Mucosa of stomach (tissue), 1 donor: ENCODE measurements at regions not wholly inside any gene's neighbourhood (a gene's known extent, or its start where the extent isn't known, plus 50 kb on each side); places are given as distances from the start of the nearest gene placed in this dataset.

Source experiments
- H3K27me3 ChIP-seq: one replicate; pipeline ENCODE4 v1.7.0; 2013; ENCODE audit warnings: mild to moderate bottlenecking, low read length; ENCODE audit not compliant: control insufficient read depth, insufficient read depth
- H3K36me3 ChIP-seq: one replicate; pipeline ENCODE4 v1.7.0; 2013; ENCODE audit warnings: low read length; ENCODE audit not compliant: control insufficient read depth, insufficient read depth
- H3K4me1 ChIP-seq: one replicate; pipeline ENCODE4 v1.7.0; 2013; ENCODE audit warnings: mild to moderate bottlenecking, low read length; ENCODE audit not compliant: control insufficient read depth, insufficient read depth
- H3K4me3 ChIP-seq: one replicate; pipeline ENCODE4 v1.7.0; 2013; ENCODE audit warnings: low read length
- H3K9ac ChIP-seq: one replicate; pipeline ENCODE4 v1.7.0; 2013; ENCODE audit warnings: mild to moderate bottlenecking, low read length, moderate library complexity
- H3K9me3 ChIP-seq: one replicate; pipeline ENCODE4 v1.7.0; 2013; ENCODE audit warnings: mild to moderate bottlenecking, low read length, moderate library complexity; ENCODE audit not compliant: control insufficient read depth
- donor health status: Pancreatic carcinoma.

- H3K4me3 ChIP-seq, result no peak overlapping the region
- no peak overlapping the region for H3K9ac ChIP-seq
- H3K36me3 ChIP-seq, result no peaks in the 10 kb centered on the region
- no peaks in the 10 kb centered on the region for H3K4me1 ChIP-seq
- H3K27me3 ChIP-seq, result no peaks in the 10 kb centered on the region
- no peaks in the 10 kb centered on the region for H3K9me3 ChIP-seq
Observed at GRCh38 chr1:82686774-82687173, 886.0 kb downstream of the ADGRL2 start.

GRCh38 chr1:82646888-82647287, 846.2 kb downstream of the ADGRL2 start:
- Histone ChIP-seq H3K36me3 (no peaks in the 10 kb centered on the region), H3K9me3 (no peaks in the 10 kb centered on the region), H3K4me3 (no peak overlapping the region), H3K27me3 (no peaks in the 10 kb centered on the region), H3K9ac (no peak overlapping the region), H3K4me1 (no peaks in the 10 kb centered on the region)

- Histone ChIP-seq H3K36me3 (no peaks in the 10 kb centered on the region), H3K9ac (no peak overlapping the region), H3K4me3 (no peak overlapping the region), H3K9me3 (no peaks in the 10 kb centered on the region), H3K27me3 (no peaks in the 10 kb centered on the region), H3K4me1 (no peaks in the 10 kb centered on the region)
Observed at GRCh38 chr1:82646336-82646735, 845.6 kb downstream of the ADGRL2 start.

- Histone ChIP-seq H3K9me3 (no peaks in the 10 kb centered on the region), H3K4me3 (no peak overlapping the region)
Observed at GRCh38 chr1:82644186-82644915, 843.6 kb downstream of the ADGRL2 start.

GRCh38 chr1:82640352-82640751, 839.6 kb downstream of the ADGRL2 start:
- H3K4me3 ChIP-seq, result no peak overlapping the region

More at GRCh38 chr1:82644186-82644915, 843.6 kb downstream of the ADGRL2 start:
- H3K27me3 ChIP-seq, result no peaks in the 10 kb centered on the region
- H3K36me3 ChIP-seq, result no peaks in the 10 kb centered on the region
- H3K4me1 ChIP-seq, result no peaks in the 10 kb centered on the region
- H3K9ac ChIP-seq, result no peak overlapping the region

GRCh38 chr1:82634266-82634665, 833.5 kb downstream of the ADGRL2 start:
- H3K27me3 ChIP-seq, result no peaks in the 10 kb centered on the region
- H3K4me1 ChIP-seq, result no peaks in the 10 kb centered on the region
- H3K4me3 ChIP-seq, result no peak overlapping the region
- H3K9ac ChIP-seq, result no peak overlapping the region
- H3K36me3 ChIP-seq, result no peaks in the 10 kb centered on the region
- H3K9me3 ChIP-seq, result no peaks in the 10 kb centered on the region

More at GRCh38 chr1:82640352-82640751, 839.6 kb downstream of the ADGRL2 start:
- no peak overlapping the region for H3K9ac ChIP-seq
- no peaks in the 10 kb centered on the region for H3K4me1 ChIP-seq
- no peaks in the 10 kb centered on the region for H3K36me3 ChIP-seq
- H3K27me3 ChIP-seq, result no peaks in the 10 kb centered on the region
- no peaks in the 10 kb centered on the region for H3K9me3 ChIP-seq

- no peak overlapping the region for H3K9ac ChIP-seq
- no peaks in the 10 kb centered on the region for H3K4me1 ChIP-seq
- no peaks in the 10 kb centered on the region for H3K9me3 ChIP-seq
- no peaks in the 10 kb centered on the region for H3K36me3 ChIP-seq
- no peak overlapping the region for H3K4me3 ChIP-seq
- no peaks in the 10 kb centered on the region for H3K27me3 ChIP-seq
Observed at GRCh38 chr1:82632155-82632554, 831.4 kb downstream of the ADGRL2 start.

- no peaks in the 10 kb centered on the region for H3K9me3 ChIP-seq
- no peak overlapping the region for H3K9ac ChIP-seq
- H3K4me3 ChIP-seq, result no peak overlapping the region
- no peaks in the 10 kb centered on the region for H3K4me1 ChIP-seq
- H3K27me3 ChIP-seq, result no peaks in the 10 kb centered on the region
- no peaks in the 10 kb centered on the region for H3K36me3 ChIP-seq
Observed at GRCh38 chr1:82628887-82629286, 828.2 kb downstream of the ADGRL2 start.

GRCh38 chr1:82625537-82625936, 824.8 kb downstream of the ADGRL2 start:
- H3K27me3 ChIP-seq, result no peaks in the 10 kb centered on the region
- no peaks in the 10 kb centered on the region for H3K36me3 ChIP-seq
- H3K4me1 ChIP-seq, result no peaks in the 10 kb centered on the region
- no peaks in the 10 kb centered on the region for H3K9me3 ChIP-seq
- no peak overlapping the region for H3K4me3 ChIP-seq
- no peak overlapping the region for H3K9ac ChIP-seq

GRCh38 chr1:82621076-82621475, 820.3 kb downstream of the ADGRL2 start:
- Histone ChIP-seq H3K9ac (no peak overlapping the region), H3K36me3 (no peaks in the 10 kb centered on the region), H3K4me1 (no peaks in the 10 kb centered on the region), H3K4me3 (no peak overlapping the region), H3K27me3 (no peaks in the 10 kb centered on the region), H3K9me3 (no peaks in the 10 kb centered on the region)

- H3K27me3 ChIP-seq, result no peaks in the 10 kb centered on the region
- H3K4me1 ChIP-seq, result no peaks in the 10 kb centered on the region
- H3K9ac ChIP-seq, result no peak overlapping the region
- H3K9me3 ChIP-seq, result no peaks in the 10 kb centered on the region
- no peak overlapping the region for H3K4me3 ChIP-seq
- no peaks in the 10 kb centered on the region for H3K36me3 ChIP-seq
Observed at GRCh38 chr1:82614090-82614489, 813.4 kb downstream of the ADGRL2 start.

GRCh38 chr1:82612986-82613385, 812.3 kb downstream of the ADGRL2 start:
- Histone ChIP-seq H3K27me3 (no peaks in the 10 kb centered on the region), H3K9me3 (no peaks in the 10 kb centered on the region), H3K36me3 (no peaks in the 10 kb centered on the region), H3K4me3 (no peak overlapping the region), H3K4me1 (no peaks in the 10 kb centered on the region), H3K9ac (no peak overlapping the region)

- H3K36me3 ChIP-seq, result no peaks in the 10 kb centered on the region
- H3K4me1 ChIP-seq, result no peaks in the 10 kb centered on the region
- H3K9me3 ChIP-seq, result no peaks in the 10 kb centered on the region
- H3K4me3 ChIP-seq, result no peak overlapping the region
- no peaks in the 10 kb centered on the region for H3K27me3 ChIP-seq
- H3K9ac ChIP-seq, result no peak overlapping the region
Observed at GRCh38 chr1:82606546-82606945, 805.8 kb downstream of the ADGRL2 start.
